HepG2 (cell line): ENCODE measurements at regions not wholly inside any gene's neighbourhood (a gene's known extent, or its start where the extent isn't known, plus 50 kb on each side); places are given as distances from the start of the nearest gene placed in this dataset.

Source experiments
- ARID2 ChIP-seq: sonication (generic); formaldehyde crosslinking; IDR thresholded peaks from 2 replicates; pipeline ENCODE4 v1.8.1; 2022; ENCODE audit warnings: mild to moderate bottlenecking, missing genetic modification reagents, borderline replicate concordance
- ATF3 ChIP-seq: sonication (generic); formaldehyde crosslinking; IDR thresholded peaks from 2 replicates; pipeline ENCODE4 v1.4.0; 2020; ENCODE audit warnings: missing genetic modification reagents
- ONECUT2 ChIP-seq: sonication (generic); formaldehyde crosslinking; IDR thresholded peaks from 2 replicates; pipeline ENCODE4 v1.4.0; 2020; ENCODE audit warnings: missing genetic modification reagents
- TIGD3 ChIP-seq: sonication (generic); formaldehyde crosslinking; IDR thresholded peaks from 2 replicates; pipeline ENCODE4 v1.5.1; 2020; ENCODE audit warnings: mild to moderate bottlenecking, missing genetic modification reagents, borderline replicate concordance
- ZBTB37 ChIP-seq: sonication (generic); formaldehyde crosslinking; IDR thresholded peaks from 2 replicates; pipeline ENCODE4 v1.4.0; 2020; ENCODE audit warnings: mild to moderate bottlenecking, missing genetic modification reagents
- ZFX ChIP-seq: sonication (generic); formaldehyde crosslinking; IDR thresholded peaks from 2 replicates; pipeline ENCODE4 v1.4.0; 2020; ENCODE audit warnings: mild to moderate bottlenecking, low read depth, missing genetic modification reagents, moderate library complexity
- ZSCAN21 ChIP-seq: sonication (generic); formaldehyde crosslinking; IDR thresholded peaks from 2 replicates; pipeline ENCODE4 v1.8.0; 2022; ENCODE audit warnings: mild to moderate bottlenecking, missing genetic modification reagents, moderate library complexity, borderline replicate concordance
- TF ChIP-seq, protein P1 (sequence below): sonication (generic); formaldehyde crosslinking; IDR thresholded peaks from 2 replicates; pipeline ENCODE4 v1.9.0; 2021; ENCODE audit warnings: mild to moderate bottlenecking, missing genetic modification reagents
- TF ChIP-seq, protein P2 (sequence below): sonication (generic); formaldehyde crosslinking; IDR thresholded peaks from 2 replicates; pipeline ENCODE4 v1.5.1; 2020; ENCODE audit warnings: mild to moderate bottlenecking, missing genetic modification reagents, moderate library complexity
- TF ChIP-seq, protein P3 (sequence below): sonication (generic); formaldehyde crosslinking; IDR thresholded peaks from 2 replicates; pipeline ENCODE4 v1.5.1; 2020; ENCODE audit warnings: missing genetic modification reagents, mild to moderate bottlenecking, borderline replicate concordance

DNA sequence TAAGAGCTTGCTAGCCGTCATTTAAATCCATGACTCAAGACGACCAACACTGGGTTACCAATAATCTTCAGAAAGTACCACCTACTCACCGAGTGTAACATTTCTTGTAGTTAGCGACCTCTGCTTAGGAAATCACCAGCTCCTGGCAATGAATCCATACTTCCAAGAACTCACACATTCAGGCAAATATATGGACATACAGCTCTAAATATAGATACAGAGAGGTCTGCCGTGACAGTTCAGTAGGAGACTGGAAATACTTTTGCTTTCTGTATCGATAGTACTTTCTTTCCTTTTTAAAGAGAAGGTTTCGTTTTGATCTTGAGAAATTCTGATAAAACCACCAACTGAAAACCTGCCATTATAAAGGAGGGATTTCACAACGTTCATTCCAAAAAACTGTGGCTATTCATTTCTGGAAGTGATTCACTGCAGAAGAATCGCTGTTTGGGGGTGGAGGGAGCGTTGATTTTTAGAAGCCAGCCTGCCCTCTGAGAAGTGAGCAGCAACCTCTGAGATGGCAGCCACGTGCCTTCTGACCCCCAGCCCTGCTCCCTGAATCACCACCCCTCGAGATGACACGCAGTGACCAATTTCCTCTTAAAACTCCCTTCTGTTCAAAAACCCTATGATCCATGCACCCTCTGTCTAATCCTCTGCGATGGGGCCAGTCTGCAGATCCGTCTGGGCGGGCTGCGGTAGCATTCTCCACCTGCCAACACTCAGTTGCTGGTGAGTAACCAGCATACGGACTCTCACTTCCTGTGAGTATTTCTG, 179.0 kb upstream of the KLF14 start (continued):
- TF ChIP-seq TIGD3 (CRISPR knock-in tag) = no peak
- no peak for TF ChIP-seq ONECUT2 (CRISPR knock-in tag)
- TF ChIP-seq, protein P1, sequence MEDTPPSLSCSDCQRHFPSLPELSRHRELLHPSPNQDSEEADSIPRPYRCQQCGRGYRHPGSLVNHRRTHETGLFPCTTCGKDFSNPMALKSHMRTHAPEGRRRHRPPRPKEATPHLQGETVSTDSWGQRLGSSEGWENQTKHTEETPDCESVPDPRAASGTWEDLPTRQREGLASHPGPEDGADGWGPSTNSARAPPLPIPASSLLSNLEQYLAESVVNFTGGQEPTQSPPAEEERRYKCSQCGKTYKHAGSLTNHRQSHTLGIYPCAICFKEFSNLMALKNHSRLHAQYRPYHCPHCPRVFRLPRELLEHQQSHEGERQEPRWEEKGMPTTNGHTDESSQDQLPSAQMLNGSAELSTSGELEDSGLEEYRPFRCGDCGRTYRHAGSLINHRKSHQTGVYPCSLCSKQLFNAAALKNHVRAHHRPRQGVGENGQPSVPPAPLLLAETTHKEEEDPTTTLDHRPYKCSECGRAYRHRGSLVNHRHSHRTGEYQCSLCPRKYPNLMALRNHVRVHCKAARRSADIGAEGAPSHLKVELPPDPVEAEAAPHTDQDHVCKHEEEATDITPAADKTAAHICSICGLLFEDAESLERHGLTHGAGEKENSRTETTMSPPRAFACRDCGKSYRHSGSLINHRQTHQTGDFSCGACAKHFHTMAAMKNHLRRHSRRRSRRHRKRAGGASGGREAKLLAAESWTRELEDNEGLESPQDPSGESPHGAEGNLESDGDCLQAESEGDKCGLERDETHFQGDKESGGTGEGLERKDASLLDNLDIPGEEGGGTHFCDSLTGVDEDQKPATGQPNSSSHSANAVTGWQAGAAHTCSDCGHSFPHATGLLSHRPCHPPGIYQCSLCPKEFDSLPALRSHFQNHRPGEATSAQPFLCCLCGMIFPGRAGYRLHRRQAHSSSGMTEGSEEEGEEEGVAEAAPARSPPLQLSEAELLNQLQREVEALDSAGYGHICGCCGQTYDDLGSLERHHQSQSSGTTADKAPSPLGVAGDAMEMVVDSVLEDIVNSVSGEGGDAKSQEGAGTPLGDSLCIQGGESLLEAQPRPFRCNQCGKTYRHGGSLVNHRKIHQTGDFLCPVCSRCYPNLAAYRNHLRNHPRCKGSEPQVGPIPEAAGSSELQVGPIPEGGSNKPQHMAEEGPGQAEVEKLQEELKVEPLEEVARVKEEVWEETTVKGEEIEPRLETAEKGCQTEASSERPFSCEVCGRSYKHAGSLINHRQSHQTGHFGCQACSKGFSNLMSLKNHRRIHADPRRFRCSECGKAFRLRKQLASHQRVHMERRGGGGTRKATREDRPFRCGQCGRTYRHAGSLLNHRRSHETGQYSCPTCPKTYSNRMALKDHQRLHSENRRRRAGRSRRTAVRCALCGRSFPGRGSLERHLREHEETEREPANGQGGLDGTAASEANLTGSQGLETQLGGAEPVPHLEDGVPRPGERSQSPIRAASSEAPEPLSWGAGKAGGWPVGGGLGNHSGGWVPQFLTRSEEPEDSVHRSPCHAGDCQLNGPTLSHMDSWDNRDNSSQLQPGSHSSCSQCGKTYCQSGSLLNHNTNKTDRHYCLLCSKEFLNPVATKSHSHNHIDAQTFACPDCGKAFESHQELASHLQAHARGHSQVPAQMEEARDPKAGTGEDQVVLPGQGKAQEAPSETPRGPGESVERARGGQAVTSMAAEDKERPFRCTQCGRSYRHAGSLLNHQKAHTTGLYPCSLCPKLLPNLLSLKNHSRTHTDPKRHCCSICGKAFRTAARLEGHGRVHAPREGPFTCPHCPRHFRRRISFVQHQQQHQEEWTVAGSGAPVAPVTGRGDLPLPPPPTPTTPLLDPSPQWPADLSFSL = no peak
- TF ChIP-seq ATF3 (CRISPR knock-in tag) = no peak
- no peak for TF ChIP-seq ZSCAN21
- TF ChIP-seq, protein P2, sequence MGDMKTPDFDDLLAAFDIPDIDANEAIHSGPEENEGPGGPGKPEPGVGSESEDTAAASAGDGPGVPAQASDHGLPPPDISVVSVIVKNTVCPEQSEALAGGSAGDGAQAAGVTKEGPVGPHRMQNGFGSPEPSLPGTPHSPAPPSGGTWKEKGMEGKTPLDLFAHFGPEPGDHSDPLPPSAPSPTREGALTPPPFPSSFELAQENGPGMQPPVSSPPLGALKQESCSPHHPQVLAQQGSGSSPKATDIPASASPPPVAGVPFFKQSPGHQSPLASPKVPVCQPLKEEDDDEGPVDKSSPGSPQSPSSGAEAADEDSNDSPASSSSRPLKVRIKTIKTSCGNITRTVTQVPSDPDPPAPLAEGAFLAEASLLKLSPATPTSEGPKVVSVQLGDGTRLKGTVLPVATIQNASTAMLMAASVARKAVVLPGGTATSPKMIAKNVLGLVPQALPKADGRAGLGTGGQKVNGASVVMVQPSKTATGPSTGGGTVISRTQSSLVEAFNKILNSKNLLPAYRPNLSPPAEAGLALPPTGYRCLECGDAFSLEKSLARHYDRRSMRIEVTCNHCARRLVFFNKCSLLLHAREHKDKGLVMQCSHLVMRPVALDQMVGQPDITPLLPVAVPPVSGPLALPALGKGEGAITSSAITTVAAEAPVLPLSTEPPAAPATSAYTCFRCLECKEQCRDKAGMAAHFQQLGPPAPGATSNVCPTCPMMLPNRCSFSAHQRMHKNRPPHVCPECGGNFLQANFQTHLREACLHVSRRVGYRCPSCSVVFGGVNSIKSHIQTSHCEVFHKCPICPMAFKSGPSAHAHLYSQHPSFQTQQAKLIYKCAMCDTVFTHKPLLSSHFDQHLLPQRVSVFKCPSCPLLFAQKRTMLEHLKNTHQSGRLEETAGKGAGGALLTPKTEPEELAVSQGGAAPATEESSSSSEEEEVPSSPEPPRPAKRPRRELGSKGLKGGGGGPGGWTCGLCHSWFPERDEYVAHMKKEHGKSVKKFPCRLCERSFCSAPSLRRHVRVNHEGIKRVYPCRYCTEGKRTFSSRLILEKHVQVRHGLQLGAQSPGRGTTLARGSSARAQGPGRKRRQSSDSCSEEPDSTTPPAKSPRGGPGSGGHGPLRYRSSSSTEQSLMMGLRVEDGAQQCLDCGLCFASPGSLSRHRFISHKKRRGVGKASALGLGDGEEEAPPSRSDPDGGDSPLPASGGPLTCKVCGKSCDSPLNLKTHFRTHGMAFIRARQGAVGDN = peak; percentile 86
- TF ChIP-seq ARID2 (CRISPR knock-in tag) = no peak
- TF ChIP-seq ZFX = no peak
- TF ChIP-seq, protein P3, sequence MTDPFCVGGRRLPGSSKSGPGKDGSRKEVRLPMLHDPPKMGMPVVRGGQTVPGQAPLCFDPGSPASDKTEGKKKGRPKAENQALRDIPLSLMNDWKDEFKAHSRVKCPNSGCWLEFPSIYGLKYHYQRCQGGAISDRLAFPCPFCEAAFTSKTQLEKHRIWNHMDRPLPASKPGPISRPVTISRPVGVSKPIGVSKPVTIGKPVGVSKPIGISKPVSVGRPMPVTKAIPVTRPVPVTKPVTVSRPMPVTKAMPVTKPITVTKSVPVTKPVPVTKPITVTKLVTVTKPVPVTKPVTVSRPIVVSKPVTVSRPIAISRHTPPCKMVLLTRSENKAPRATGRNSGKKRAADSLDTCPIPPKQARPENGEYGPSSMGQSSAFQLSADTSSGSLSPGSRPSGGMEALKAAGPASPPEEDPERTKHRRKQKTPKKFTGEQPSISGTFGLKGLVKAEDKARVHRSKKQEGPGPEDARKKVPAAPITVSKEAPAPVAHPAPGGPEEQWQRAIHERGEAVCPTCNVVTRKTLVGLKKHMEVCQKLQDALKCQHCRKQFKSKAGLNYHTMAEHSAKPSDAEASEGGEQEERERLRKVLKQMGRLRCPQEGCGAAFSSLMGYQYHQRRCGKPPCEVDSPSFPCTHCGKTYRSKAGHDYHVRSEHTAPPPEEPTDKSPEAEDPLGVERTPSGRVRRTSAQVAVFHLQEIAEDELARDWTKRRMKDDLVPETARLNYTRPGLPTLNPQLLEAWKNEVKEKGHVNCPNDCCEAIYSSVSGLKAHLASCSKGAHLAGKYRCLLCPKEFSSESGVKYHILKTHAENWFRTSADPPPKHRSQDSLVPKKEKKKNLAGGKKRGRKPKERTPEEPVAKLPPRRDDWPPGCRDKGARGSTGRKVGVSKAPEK (CRISPR knock-in tag) = 0 out of 2 replicates have a peak, but pooled peaks have one; percentile 0
- TF ChIP-seq ZBTB37 (CRISPR knock-in tag) = no peak
